ENCODE measurements at regions not wholly inside any gene's neighbourhood (a gene's known extent, or its start where the extent isn't known, plus 50 kb on each side); places are given as distances from the start of the nearest gene placed in this dataset.

GRCh38 chr4:136516371-136516770, 1015.9 kb downstream of the PCDH18 start:
- H3K9me3 ChIP-seq: no peaks in the 10 kb centered on the region
- 64 to 72% methylated on average over 3 of the region's 3 CpGs for whole genome bisulfite sequencing, 2 donors
- DNase-seq: no peak
- no peak overlapping the region for H3K4me3 ChIP-seq (replicated peaks in 1 of 3)
- H3K27ac ChIP-seq: no peak overlapping the region
- no peaks in the 10 kb centered on the region for H3K36me3 ChIP-seq
- TF ChIP-seq CTCF (IDR thresholded peaks at IDR 0.05) (no peak), POLR2A (IDR thresholded peaks at IDR 0.05) (no peak)
- no peaks in the 10 kb centered on the region for H3K27me3 ChIP-seq
- intact Hi-C loops (cut with DNase I): no loop called here
- no peaks in the 10 kb centered on the region for H3K4me1 ChIP-seq

- DNase-seq: no peak
- no peaks in the 10 kb centered on the region for H3K27me3 ChIP-seq
- H3K4me3 ChIP-seq (replicated peaks in 1 of 3): no peak overlapping the region
- no peaks in the 10 kb centered on the region for H3K4me1 ChIP-seq
- 53 to 60% methylated on average over 1 of the region's 1 CpG for WGBS, 2 donors
- H3K9me3 ChIP-seq: no peaks in the 10 kb centered on the region
- TF ChIP-seq POLR2A (IDR thresholded peaks at IDR 0.05): no peak
- TF ChIP-seq CTCF (IDR thresholded peaks at IDR 0.05): no peak
- no peaks in the 10 kb centered on the region for H3K36me3 ChIP-seq
- intact Hi-C loops (cut with DNase I): no loop called here
- no peak overlapping the region for H3K27ac ChIP-seq
Observed at GRCh38 chr4:136505020-136505419, 1027.3 kb downstream of the PCDH18 start.

GRCh38 chr4:136495851-136496250, 1036.4 kb downstream of the PCDH18 start:
- Histone ChIP-seq H3K9me3 (no peaks in the 10 kb centered on the region), H3K4me3 (replicated peaks in 1 of 3) (no peak overlapping the region), H3K27me3 (no peaks in the 10 kb centered on the region), H3K27ac (no peak overlapping the region), H3K4me1 (no peaks in the 10 kb centered on the region), H3K36me3 (no peaks in the 10 kb centered on the region)
- no peak for DNase-seq
- TF ChIP-seq POLR2A (IDR thresholded peaks at IDR 0.05) (no peak), CTCF (IDR thresholded peaks at IDR 0.05) (no peak)
- intact Hi-C loops (cut with DNase I): no loop called here

- intact Hi-C loops (cut with DNase I): no loop called here
- TF ChIP-seq POLR2A (IDR thresholded peaks at IDR 0.05): no peak
- no peak for TF ChIP-seq CTCF (IDR thresholded peaks at IDR 0.05)
- H3K36me3 ChIP-seq: no peaks in the 10 kb centered on the region
- H3K4me3 ChIP-seq (replicated peaks in 1 of 3): no peak overlapping the region
- 70 to 71% methylated on average over 3 of the region's 3 CpGs for WGBS, 2 donors
- no peaks in the 10 kb centered on the region for H3K9me3 ChIP-seq
- no peaks in the 10 kb centered on the region for H3K27me3 ChIP-seq
- H3K27ac ChIP-seq: no peak overlapping the region
- no peak for DNase-seq
- no peaks in the 10 kb centered on the region for H3K4me1 ChIP-seq
Observed at GRCh38 chr4:136495076-136495475, 1037.2 kb downstream of the PCDH18 start.

GRCh38 chr4:136489101-136489500, 1043.2 kb downstream of the PCDH18 start:
- WGBS, 2 donors: 70 to 71% methylated on average over 4 of the region's 4 CpGs
- no peak overlapping the region for H3K27ac ChIP-seq

More at GRCh38 chr4:136489101-136489500, 1043.2 kb downstream of the PCDH18 start:
- H3K27me3 ChIP-seq: no peaks in the 10 kb centered on the region
- no peaks in the 10 kb centered on the region for H3K4me1 ChIP-seq
- intact Hi-C loops (cut with DNase I): no loop called here
- no peaks in the 10 kb centered on the region for H3K9me3 ChIP-seq
- DNase-seq: no peak
- no peak overlapping the region for H3K4me3 ChIP-seq (replicated peaks in 1 of 3)
- TF ChIP-seq CTCF (IDR thresholded peaks at IDR 0.05) (no peak), POLR2A (IDR thresholded peaks at IDR 0.05) (no peak)
- H3K36me3 ChIP-seq: no peaks in the 10 kb centered on the region
